ENCODE measurements at regions not wholly inside any gene's neighbourhood (a gene's known extent, or its start where the extent isn't known, plus 50 kb on each side); places are given as distances from the start of the nearest gene placed in this dataset.

DNA sequence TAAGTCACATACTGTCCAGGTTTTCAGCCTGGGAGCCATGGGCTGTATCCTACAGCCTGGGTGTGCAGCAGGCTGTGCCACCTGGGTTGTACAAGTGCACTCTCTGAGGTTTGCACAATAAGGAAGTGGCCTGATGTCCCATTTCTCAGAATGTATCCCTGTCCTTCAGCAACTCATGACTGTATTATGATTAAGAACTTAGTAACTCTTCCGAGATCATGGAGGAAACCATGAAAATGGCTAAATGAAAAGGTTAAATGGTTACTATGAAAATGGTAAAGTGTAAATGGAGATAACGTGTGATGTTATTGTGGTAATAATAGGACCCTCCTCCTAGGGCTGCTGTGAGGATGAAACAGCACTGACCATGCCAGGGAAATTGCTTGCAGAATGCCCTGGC lies 227.6 kb downstream of the ANKRD60 start:
- no peak overlapping the region for H3K9ac ChIP-seq (replicated peaks; ENCODE audit: extremely low read depth, insufficient read depth, low read length)
- no peak overlapping the region for H3K27ac ChIP-seq (ENCODE audit: insufficient read depth, low read depth, low read length)
- FAIRE-seq = no peak
- no peaks in the 10 kb centered on the region for H3K36me3 ChIP-seq (ENCODE audit: control insufficient read depth in 2 of 2, extremely low read depth in 1 of 2, insufficient read depth in 2 of 2, low read length in 2 of 2)
- H3K79me2 ChIP-seq (ENCODE audit: control insufficient read depth, insufficient read depth, low read length) = no peaks in the 10 kb centered on the region
- POLR2A ChIA-PET = no interaction called here
- H3K4me3 ChIP-seq (replicated peaks in 1 of 3; ENCODE audit: insufficient read depth in 1 of 3, low read depth in 1 of 3, low read length in 3 of 3) = no peak overlapping the region
- CTCF ChIA-PET = interaction anchor here (1.3 to 2.0 kb wide), 2 partner anchors 85 to 87 kb away, joined by 3 to 7 read pairs; no protein-coding TSS in a partner anchor
- H4K20me1 ChIP-seq (replicated peaks; ENCODE audit: control insufficient read depth, extremely low read depth, insufficient read depth, low read length) = no peaks in the 10 kb centered on the region
- H3K4me1 ChIP-seq (ENCODE audit: control insufficient read depth, extremely low read depth, insufficient read depth, low read length) = no peaks in the 10 kb centered on the region
- no peak for DNase-seq (ENCODE audit: low read depth, low spot score)
- no peak overlapping the region for H2AFZ ChIP-seq (ENCODE audit: low read depth, low read length)
- dilution Hi-C loops (cut with MboI; ENCODE audit: extremely low pct_ligation_motif_present, low sequenced_read_pairs) (no loop called here), intact Hi-C loops (cut with micrococcal nuclease) (no loop called here)
- peaks cover 2 to 10% of the 10 kb centered on the region in 2 experiments for H3K27me3 ChIP-seq (ENCODE audit: control insufficient read depth in 2 of 2, insufficient read depth in 2 of 2, low read length in 2 of 2)
- H3K9me1 ChIP-seq (replicated peaks; ENCODE audit: control insufficient read depth, extremely low read depth, insufficient read depth, low read length) = no peaks in the 10 kb centered on the region
- no TSS peak for BruUV-seq (replicated peaks)
- TF ChIP-seq MAX (IDR thresholded peaks at IDR 0.05; ENCODE audit: insufficient read depth, insufficient read length) (no peak), POLR2AphosphoS5 (IDR thresholded peaks at IDR 0.05; ENCODE audit: insufficient read depth, low read depth, low read length) (no peak), CTCF (IDR thresholded peaks at IDR 0.05; ENCODE audit: extremely low read depth in 1 of 2, insufficient read depth in 1 of 2, low read depth in 1 of 2, low read length in 2 of 2) (no peak), MYC (IDR thresholded peaks at IDR 0.05; ENCODE audit: low read depth, low read length) (no peak), FOS (IDR thresholded peaks at IDR 0.05; ENCODE audit: borderline replicate concordance, insufficient read depth, low read length) (no peak), GATA2 (IDR thresholded peaks at IDR 0.05; ENCODE audit: insufficient read depth, insufficient read length, low read depth, low read length) (no peak), POLR2A (IDR thresholded peaks at IDR 0.05; ENCODE audit: low read depth, low read length) (no peak), JUN (IDR thresholded peaks at IDR 0.05; ENCODE audit: borderline replicate concordance, insufficient read depth, insufficient read length, low read depth) (no peak), EZH2 (IDR thresholded peaks at IDR 0.05; ENCODE audit: borderline replicate concordance, low read depth, low read length, severe bottlenecking) (no peak)
- H3K4me2 ChIP-seq (ENCODE audit: insufficient read depth, low read length) = no peak overlapping the region
- no peaks in the 10 kb centered on the region for H3K9me3 ChIP-seq (replicated peaks; ENCODE audit: control insufficient read depth, insufficient read depth, low read length)
